T-helper 17 cell (primary cell): ENCODE measurements at regions not wholly inside any gene's neighbourhood (a gene's known extent, or its start where the extent isn't known, plus 50 kb on each side); places are given as distances from the start of the nearest gene placed in this dataset.
"Not testable (repeated sequence)": the region's sequence is repeated elsewhere in the genome, so short reads cannot be mapped to it uniquely, and the experiment has no call there.

Experiments used
- ATAC-seq: fragments of 150-1000 bp; cut with Tn5 transposase; 2 replicates; pipeline ENCODE4 v1.10.0; 2021; ENCODE audit warnings: mild to moderate bottlenecking, moderate library complexity
- DNase-seq, 3 donors: peaks; one replicate each; pipeline versions ENCODE4 v3.0.0 to v3.0.0-alpha.2; 2020 to 2021
- H3K9me3 ChIP-seq: one replicate; pipeline ENCODE4 v1.7.0; 2013; ENCODE audit warnings: low read length, mild to moderate bottlenecking; ENCODE audit not compliant: control insufficient read depth, poor library complexity, severe bottlenecking
- H3K27ac Mint-ChIP-seq: one replicate; pipeline ENCODE4 v1.8.0; 2022; ENCODE audit warnings: mild to moderate bottlenecking, moderate library complexity, mixed read lengths
- H3K27me3 Mint-ChIP-seq: one replicate; pipeline ENCODE4 v1.8.0; 2022; ENCODE audit warnings: mixed read lengths
- H3K36me3 Mint-ChIP-seq: one replicate; pipeline ENCODE4 v1.8.0; 2022; ENCODE audit warnings: low read depth, mixed read lengths
- H3K4me1 Mint-ChIP-seq: one replicate; pipeline ENCODE4 v1.8.0; 2022; ENCODE audit warnings: mild to moderate bottlenecking, mixed read lengths
- H3K4me3 Mint-ChIP-seq: one replicate; pipeline ENCODE4 v1.8.0; 2022; ENCODE audit warnings: mild to moderate bottlenecking, moderate library complexity, mixed read lengths

- DNase-seq, result peak in 2 of 3 donors; percentile 6 to 7
- H3K27ac Mint-ChIP-seq, ATAC-seq, H3K36me3 Mint-ChIP-seq, H3K4me1 Mint-ChIP-seq, H3K9me3 ChIP-seq, H3K27me3 Mint-ChIP-seq, H3K4me3 Mint-ChIP-seq: not testable (repeated sequence)
Measured at GRCh38 chr1:144322598-144322997, 50.8 kb downstream of the PPIAL4E start.
